GM21515 (cell line): ENCODE measurements at regions not wholly inside any gene's neighbourhood (a gene's known extent, or its start where the extent isn't known, plus 50 kb on each side); places are given as distances from the start of the nearest gene placed in this dataset.
"Not testable (repeated sequence)": the region's sequence is repeated elsewhere in the genome, so short reads cannot be mapped to it uniquely, and the experiment has no call there.

Source experiments
- ATAC-seq: cut with Tn5 transposase; IDR thresholded peaks from one replicate; pipeline ENCODE4 v1.9.1; 2021; ENCODE audit not compliant: unreplicated experiment

DNA sequence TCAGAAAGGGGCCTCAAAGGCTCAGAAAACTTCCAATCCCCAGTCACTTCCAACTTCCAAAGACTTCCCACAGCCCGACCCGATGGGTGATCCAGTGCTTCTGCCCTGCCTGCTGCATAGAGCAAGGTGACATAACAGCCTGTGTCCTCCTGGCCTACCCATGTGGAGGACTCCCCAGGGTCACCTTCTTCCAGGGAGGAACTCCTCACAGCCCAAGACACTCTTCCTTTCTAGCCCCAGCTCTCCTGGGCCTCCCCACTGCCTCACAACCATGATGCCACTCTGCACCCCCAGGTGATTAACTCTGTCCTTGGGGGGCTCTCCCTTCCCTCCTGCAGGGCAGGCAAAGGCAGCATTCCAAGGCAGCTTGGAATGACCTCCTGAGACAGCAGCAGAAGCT lies 158.4 kb upstream of the PDE1C start:
- ATAC-seq, result no peak

DNA sequence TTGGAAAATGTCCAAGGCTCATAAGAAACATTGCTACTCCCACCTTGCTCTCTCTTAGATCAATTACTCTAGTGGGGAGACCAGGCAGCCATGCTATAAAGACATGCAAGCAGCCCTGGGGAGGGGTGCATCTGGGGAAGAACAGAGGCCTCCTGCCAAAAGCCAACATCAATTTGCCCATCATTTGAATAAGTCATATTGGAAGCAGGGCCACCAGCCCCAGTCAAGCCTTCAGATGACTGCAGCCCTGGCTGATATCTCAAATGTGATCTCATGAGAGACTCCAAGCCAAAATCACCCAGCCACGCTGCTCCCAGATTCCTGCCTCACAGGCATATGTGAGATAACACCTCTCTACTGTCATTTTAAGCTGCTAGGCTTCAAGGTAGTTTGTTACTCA lies 157.5 kb upstream of the PDE1C start:
- no peak for ATAC-seq

DNA sequence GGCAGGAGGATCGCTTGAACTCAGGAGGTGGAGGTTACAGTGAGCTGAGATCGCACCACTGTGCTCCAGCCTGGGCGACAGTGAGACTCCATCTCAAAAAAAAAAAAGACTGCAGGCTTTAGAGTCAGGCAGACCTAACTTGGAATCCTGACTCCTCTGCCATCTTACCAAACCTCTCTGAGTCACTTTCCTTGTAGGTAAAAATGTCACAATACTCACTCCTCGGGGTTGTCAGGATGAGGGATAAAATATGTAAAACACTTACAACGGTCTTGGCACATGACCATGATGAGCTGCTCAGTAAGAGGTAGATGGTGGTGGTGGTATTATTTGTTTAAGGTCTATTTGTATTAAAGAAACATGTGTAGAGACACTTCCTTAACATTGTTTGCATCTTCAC lies 154.1 kb upstream of the PDE1C start:
- no peak for ATAC-seq

- ATAC-seq, result no peak
Measured at GRCh38 chr7:32223721-32224120, 153.5 kb upstream of the PDE1C start.

GRCh38 chr7:32223071-32223650 lies 153.0 kb upstream of the PDE1C start:
- ATAC-seq, result no peak

GRCh38 chr7:32222251-32222900 lies 152.2 kb upstream of the PDE1C start:
- ATAC-seq, result no peak

GRCh38 chr7:32221736-32222135 lies 151.5 kb upstream of the PDE1C start:
- no peak for ATAC-seq

GRCh38 chr7:32221056-32221455 lies 150.8 kb upstream of the PDE1C start:
- no peak for ATAC-seq

GRCh38 chr7:32219831-32220230 lies 149.6 kb upstream of the PDE1C start:
- not testable (repeated sequence) for ATAC-seq

DNA sequence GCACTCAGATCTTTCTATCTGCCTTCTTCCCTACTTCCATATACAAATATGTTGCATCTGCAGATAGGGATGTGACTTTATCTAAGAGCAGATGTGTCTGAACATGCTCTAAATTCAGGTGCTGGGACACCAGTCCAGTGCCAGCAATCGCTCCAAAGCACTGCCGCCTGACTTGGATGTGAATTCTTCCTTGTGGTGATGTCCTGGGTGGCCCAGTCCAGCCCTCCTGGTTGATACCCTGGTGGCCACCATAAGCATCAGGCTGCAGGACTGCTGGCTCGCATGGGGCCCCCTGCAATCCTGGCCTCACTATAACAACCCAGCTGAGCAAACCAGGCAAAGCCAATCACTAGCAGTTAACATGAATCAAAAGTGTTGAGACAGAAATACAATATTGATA lies 149.2 kb upstream of the PDE1C start:
- no peak for ATAC-seq

DNA sequence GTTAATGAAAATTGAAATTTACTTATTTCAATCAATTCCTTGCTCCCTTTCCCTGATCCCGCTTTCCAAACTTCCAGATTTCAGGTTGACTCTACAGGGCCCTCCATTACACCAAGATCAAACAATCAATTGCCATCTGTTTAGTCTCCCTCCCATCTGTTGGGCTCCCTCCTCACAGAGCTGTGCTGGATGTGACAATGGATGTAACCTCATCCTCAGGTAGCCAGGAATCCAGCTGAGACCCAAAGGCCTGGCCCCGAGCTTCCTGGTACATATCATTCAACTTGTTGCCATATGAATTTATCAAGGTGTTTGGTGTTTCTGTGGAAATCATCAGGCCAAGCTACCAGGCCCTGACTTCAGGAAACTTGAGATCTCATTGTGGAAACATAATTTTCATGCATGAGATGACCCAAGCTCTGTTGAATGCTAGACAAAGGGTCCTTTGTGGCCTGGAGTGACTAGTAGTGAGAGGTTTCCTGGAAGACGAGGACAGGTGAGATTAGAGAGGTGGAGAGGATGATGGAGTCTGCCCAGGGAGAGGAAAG lies 148.6 kb upstream of the PDE1C start:
- no peak for ATAC-seq

GRCh38 chr7:32218154-32218467 lies 147.9 kb upstream of the PDE1C start:
- ATAC-seq, result no peak

GRCh38 chr7:32217341-32218153 lies 147.3 kb upstream of the PDE1C start:
- ATAC-seq, result no peak

DNA sequence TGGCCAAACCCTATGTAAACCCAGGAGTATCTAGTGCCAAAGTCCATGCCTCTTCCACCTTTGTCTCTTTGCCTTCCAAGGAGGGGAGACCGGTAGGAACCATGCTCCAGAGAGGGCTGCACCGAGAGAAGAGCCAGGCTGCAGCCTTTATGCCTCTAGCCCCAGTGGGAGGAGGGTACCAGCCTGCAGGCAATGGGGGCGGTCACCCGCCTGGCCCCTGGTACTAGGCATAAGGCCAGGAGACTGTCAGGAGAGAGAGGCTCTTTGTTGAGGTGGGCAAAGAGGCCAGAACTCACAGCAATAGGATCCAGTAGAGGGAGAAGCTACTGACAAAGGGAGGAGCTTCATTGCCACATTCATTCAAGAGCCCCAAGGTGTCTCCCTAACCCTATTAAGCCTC lies 146.6 kb upstream of the PDE1C start:
- ATAC-seq, result no peak

GRCh38 chr7:32215697-32216096 lies 145.5 kb upstream of the PDE1C start:
- ATAC-seq, result no peak

GRCh38 chr7:32214913-32215312 lies 144.7 kb upstream of the PDE1C start:
- ATAC-seq, result no peak

DNA sequence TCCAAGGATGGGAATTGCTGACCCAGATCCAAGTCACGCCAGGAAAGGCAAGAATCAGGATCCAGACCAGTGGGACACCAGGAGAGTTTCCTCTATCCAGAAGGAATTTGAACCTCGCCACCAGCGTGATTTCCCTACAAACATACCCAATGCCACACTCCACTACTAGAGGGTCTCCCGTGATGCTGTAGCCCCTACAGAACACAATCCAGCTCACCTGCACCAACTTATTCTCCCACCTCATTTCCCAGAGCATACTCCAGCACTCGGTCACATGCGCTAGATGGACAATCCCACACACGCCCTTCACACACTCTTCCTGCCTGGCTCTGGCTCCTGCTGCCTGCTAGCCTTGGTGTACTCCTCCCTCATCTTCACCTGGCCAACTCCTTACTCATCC lies 142.1 kb upstream of the PDE1C start:
- no peak for ATAC-seq

DNA sequence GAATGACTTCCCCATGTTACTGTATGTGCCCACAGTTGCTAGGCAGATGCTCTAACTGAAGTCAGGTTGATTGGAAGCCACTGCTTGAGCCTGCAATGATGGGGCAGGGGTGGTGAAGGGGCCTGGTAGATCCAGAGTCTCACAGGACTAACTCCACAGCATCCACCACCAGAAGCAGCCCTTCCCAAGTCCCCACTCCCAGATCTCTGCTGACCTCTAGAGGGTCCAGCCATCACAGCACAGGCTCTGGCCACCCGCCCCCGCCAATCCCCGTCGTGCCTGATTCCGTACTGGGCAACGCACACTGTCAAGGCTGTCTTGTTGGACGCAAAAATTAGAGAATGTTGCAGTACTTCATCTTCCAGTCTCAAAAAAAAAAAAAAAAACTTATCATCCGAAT lies 136.8 kb upstream of the PDE1C start:
- no peak for ATAC-seq

- ATAC-seq, result no peak
Measured at GRCh38 chr7:32206488-32206887, 136.3 kb upstream of the PDE1C start.

DNA sequence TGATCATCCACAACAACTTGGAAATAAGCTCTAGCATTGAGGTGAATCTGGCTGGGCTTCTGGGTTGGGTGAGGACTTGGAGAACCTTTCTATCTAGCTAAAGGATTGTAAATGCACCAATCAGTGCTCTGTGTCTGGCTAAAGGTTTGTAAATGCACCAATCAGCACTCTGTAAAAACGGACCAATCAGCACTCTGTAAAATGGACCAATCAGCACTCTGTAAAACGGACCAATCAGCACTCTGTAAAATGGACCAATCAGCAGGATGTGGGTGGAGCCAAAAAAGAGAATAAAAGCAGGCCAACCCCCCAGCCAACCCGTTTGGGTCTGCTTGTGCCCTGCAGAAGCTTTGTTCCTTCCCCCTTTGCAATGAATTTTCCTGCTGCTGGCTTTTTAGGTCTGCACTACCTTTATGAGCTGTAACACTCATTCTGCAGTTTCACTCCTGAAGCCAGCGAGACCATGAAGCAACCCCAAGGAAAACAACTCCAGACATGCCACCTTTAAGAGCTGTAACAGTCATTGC lies 135.2 kb upstream of the PDE1C start:
- ATAC-seq, result not testable (repeated sequence)

GRCh38 chr7:32204361-32205018 lies 134.3 kb upstream of the PDE1C start:
- ATAC-seq, result peak; percentile 70
